ENCODE measurements at regions not wholly inside any gene's neighbourhood (a gene's known extent, or its start where the extent isn't known, plus 50 kb on each side); places are given as distances from the start of the nearest gene placed in this dataset.

GRCh38 chr16:6096931-6097670, 999.5 kb upstream of the EEF2KMT start:
- intact Hi-C loops (cut with micrococcal nuclease): no loop called here
- Histone ChIP-seq H3K4me3 (replicated peaks in 1 of 2; ENCODE audit: low read depth in 1 of 2, low read length in 2 of 2) (no peak overlapping the region), H3K27me3 (ENCODE audit: insufficient read depth, low read length) (no peaks in the 10 kb centered on the region), H3K9ac (ENCODE audit: low read length) (no peak overlapping the region), H3K4me2 (ENCODE audit: low read length) (no peak overlapping the region), H3K27ac (ENCODE audit: low read depth, low read length) (no peak overlapping the region), H3K9me2 (ENCODE audit: insufficient read depth) (no peaks in the 10 kb centered on the region), H2AFZ (ENCODE audit: low read depth, low read length, poor library complexity, severe bottlenecking) (no peak overlapping the region), H3K4me1 (ENCODE audit: control insufficient read depth in 1 of 2, insufficient read depth in 2 of 2, low read length in 2 of 2) (no peaks in the 10 kb centered on the region), H3K9me3 (ENCODE audit: control insufficient read depth in 1 of 2, insufficient read depth in 1 of 2, low read depth in 1 of 2, low read length in 2 of 2) (peaks cover 4 to 9% of the 10 kb centered on the region in 2 experiments; a peak in 2 of 4 replicates), H4K20me1 (ENCODE audit: insufficient read depth) (no peaks in the 10 kb centered on the region), H3K36me3 (ENCODE audit: control insufficient read depth in 1 of 2, insufficient read depth in 2 of 2, low read length in 2 of 2) (no peaks in the 10 kb centered on the region), H3K79me2 (ENCODE audit: insufficient read depth, low read length) (no peaks in the 10 kb centered on the region)
- no peak for TF ChIP-seq ATF3 (IDR thresholded peaks at IDR 0.05)
- TF ChIP-seq TCF7L2 (IDR thresholded peaks at IDR 0.05; ENCODE audit: borderline replicate concordance, extremely low read depth, insufficient read depth, insufficient read length): no peak
- no peak for TF ChIP-seq MAX (IDR thresholded peaks at IDR 0.05)
- no peak for TF ChIP-seq EGR1 (IDR thresholded peaks at IDR 0.05; ENCODE audit: low read depth)
- TF ChIP-seq RAD21 (IDR thresholded peaks at IDR 0.05; ENCODE audit: low read depth): no peak
- TF ChIP-seq ZFX (IDR thresholded peaks at IDR 0.05): no peak
- no peak for TF ChIP-seq POLR2AphosphoS5 (IDR thresholded peaks at IDR 0.05; ENCODE audit: low read depth, low read length)
- no peak for TF ChIP-seq ZBTB33 (IDR thresholded peaks at IDR 0.05; ENCODE audit: extremely low read depth, insufficient replicate concordance, low read length)
- RAD21 ChIA-PET (ENCODE audit: low non-redundant PET in 1 of 2, low total read pairs in 2 of 2, uncharacterized antibody in 2 of 2, unreplicated experiment in 2 of 2): no interaction called here
- CTCF ChIA-PET: no interaction called here
- POLR2A ChIA-PET: no interaction called here
- ATAC-seq (no peak), DNase-seq (ENCODE audit: low read depth, low spot score) (no peak)
- BruUV-seq (replicated peaks): no TSS peak
